ENCODE measurements at regions not wholly inside any gene's neighbourhood (a gene's known extent, or its start where the extent isn't known, plus 50 kb on each side); places are given as distances from the start of the nearest gene placed in this dataset.

DNA sequence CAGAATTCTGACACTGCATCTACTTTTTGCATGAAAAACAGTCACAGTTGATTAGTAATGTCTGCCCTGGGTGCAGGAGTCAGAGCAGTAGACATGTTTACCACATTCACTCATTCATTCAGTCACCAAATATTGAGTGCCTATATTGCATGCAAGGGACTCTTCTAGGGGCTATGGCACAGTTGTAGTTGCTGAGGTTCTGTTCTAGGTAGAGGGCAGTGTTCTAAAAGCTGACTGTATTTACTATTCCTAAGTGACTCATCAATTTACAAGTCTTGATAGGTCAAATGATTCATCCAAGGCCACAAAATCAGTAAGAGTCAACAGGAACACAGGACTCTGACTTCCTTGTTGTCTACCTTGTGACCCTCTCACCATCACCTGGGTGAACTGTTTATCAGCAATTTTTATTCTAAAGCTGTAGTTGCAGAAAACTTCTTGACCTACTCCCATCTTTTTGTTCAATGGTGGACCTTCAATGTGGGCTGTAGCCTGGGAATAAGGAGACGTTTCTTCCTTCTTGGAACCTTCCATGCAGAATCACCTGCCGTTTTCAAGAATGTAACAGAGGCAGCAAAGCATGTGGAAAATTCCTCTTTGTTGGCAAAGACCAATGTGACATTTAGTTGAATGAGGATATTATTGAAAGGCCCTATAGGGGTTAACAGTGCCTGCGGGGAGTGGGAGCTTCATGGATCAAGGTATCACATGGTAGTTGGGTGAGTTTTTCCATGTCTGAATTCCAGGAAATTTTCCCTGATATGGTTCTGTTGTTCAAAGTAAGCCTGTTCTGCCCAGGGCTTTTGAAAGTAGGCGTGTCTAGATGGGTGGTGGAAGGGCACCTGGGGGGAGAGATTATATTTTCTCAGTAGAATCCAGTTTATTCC, 223.2 kb downstream of the KTN1 start:
- Histone ChIP-seq H3K9ac (ENCODE audit: low read depth in 1 of 2, low read length in 2 of 2) (no peak overlapping the region), H3K36me3 (ENCODE audit: control insufficient read depth in 2 of 2, insufficient read depth in 2 of 2, low read length in 2 of 2) (no peaks in the 10 kb centered on the region), H3K27ac (ENCODE audit: low read depth in 2 of 2, low read length in 2 of 2) (peak overlapping the region; percentile 49 to 70), H3K4me1 (ENCODE audit: control insufficient read depth in 2 of 2, insufficient read depth in 2 of 2, low read length in 2 of 2) (peaks cover 12 to 33% of the 10 kb centered on the region in 2 donors), H3K27me3 (ENCODE audit: control insufficient read depth in 2 of 2, insufficient read depth in 2 of 2, low read length in 2 of 2) (no peaks in the 10 kb centered on the region), H3K4me3 (ENCODE audit: low read length in 2 of 2) (no peak overlapping the region), H3K9me3 (ENCODE audit: control insufficient read depth in 2 of 2, low read length in 2 of 2) (no peaks in the 10 kb centered on the region)

DNA sequence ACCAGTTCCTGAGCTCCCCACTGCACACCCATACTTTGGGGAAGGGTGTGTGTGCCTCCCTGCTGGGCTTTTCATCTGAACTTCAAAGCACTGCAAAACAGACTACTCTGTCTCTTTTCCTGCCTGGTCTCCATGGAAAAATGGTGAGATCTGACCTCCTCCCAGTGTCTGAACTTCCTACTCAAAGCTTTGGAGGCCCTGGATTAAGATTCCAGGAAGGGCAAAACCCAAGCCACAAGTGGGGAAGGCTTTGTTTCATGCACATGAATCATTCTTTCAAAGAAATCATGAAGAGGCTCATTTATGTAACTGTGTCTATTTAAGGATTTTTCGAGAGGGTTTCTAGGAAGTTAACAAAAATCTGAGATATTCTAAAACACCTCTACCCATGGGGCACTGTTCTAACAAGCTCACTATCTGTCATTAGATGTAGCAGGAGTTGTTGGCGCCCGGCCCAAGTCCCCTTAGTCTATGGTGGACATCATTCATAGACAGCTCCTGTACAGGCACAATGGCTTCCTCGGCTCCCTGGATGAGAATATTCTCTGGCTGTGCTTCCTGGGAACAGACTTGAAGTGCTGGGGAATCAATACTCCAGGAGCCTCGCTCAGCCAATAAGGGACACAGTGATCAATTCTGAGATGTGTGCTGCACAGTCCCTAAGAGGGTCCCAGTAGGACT, 224.0 kb downstream of the KTN1 start:
- no peaks in the 10 kb centered on the region for H3K27me3 ChIP-seq (ENCODE audit: control insufficient read depth in 2 of 2, insufficient read depth in 2 of 2, low read length in 2 of 2)
- peaks cover 12 to 33% of the 10 kb centered on the region in 2 donors for H3K4me1 ChIP-seq (ENCODE audit: control insufficient read depth in 2 of 2, insufficient read depth in 2 of 2, low read length in 2 of 2)
- H3K4me3 ChIP-seq (ENCODE audit: low read length in 2 of 2): no peak overlapping the region
- H3K9ac ChIP-seq (ENCODE audit: low read depth in 1 of 2, low read length in 2 of 2): no peak overlapping the region
- H3K27ac ChIP-seq (ENCODE audit: low read depth in 2 of 2, low read length in 2 of 2): peak overlapping the region; percentile 49 to 70
- H3K36me3 ChIP-seq (ENCODE audit: control insufficient read depth in 2 of 2, insufficient read depth in 2 of 2, low read length in 2 of 2): no peaks in the 10 kb centered on the region
- H3K9me3 ChIP-seq (ENCODE audit: control insufficient read depth in 2 of 2, low read length in 2 of 2): no peaks in the 10 kb centered on the region

DNA sequence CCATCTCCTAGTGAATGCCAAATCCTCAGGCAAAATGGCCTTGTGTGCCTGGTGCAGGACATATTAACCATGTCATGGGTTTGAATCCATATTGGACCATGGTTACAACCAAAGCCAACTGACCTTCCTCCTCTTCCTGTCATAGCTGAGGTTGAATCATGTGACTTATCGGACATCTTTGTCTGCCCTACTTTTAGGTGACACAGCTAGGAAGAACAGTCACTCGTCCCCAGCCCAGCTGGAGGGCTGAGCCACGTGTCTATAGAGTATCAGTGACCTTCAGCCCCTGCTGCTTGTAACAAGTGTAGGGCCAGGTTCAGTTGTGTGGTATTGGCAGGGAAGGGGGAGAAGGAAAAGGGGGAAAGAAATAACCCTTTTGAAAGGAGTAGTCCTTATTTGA, 225.2 kb downstream of the KTN1 start:
- H3K27ac ChIP-seq (ENCODE audit: low read depth in 2 of 2, low read length in 2 of 2): no peak overlapping the region

DNA sequence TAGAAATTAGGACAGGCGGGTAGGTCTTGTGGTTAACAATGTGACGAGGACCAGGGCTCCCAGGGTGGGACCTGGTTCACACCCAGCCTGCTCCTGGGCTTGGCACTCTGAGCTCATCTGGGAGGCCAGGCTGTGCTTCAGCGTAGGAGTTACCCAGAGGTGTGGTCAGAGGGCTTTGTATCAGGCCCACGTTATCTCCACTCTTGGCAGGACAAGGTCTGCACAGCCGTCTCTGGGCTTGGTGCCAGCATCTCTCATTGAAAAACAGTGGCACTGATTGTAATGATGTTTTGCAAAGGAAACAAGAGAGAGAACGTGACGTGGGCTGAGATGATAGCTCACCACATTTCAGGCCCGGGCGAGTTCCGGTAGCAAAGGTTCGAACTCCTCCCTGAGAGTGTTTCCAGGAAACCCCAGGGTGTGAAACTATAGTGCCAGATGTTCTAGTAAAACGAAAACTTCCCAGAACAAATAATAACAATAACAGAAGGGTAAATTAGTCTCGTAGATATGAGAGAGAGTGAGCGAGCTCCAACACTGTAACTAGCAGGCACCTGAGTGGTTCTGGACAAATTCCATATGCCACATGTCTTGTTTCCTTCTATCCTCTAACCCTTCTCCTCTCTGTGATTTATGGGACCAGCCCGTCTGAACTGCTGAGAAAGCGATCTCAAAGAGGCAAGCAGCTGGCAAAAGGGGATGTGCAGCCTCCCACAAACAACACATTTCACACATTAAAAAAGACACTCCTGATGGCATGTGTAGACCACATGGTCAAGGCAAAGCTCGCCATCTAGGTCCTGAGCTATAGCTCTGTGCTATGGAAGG, 227.3 kb downstream of the KTN1 start:
- H3K36me3 ChIP-seq (ENCODE audit: control insufficient read depth in 2 of 2, insufficient read depth in 2 of 2, low read length in 2 of 2): no peaks in the 10 kb centered on the region
- H3K4me3 ChIP-seq (ENCODE audit: low read length in 2 of 2): peak overlapping the region; percentile 46 to 57
- no peaks in the 10 kb centered on the region for H3K27me3 ChIP-seq (ENCODE audit: control insufficient read depth in 2 of 2, insufficient read depth in 2 of 2, low read length in 2 of 2)
- H3K9ac ChIP-seq (ENCODE audit: low read depth in 1 of 2, low read length in 2 of 2): peak overlapping the region; percentile 68 to 77
- H3K9me3 ChIP-seq (ENCODE audit: control insufficient read depth in 2 of 2, low read length in 2 of 2): no peaks in the 10 kb centered on the region
- H3K27ac ChIP-seq (ENCODE audit: low read depth in 2 of 2, low read length in 2 of 2): peak overlapping the region; percentile 88 to 95
- peaks cover 12 to 33% of the 10 kb centered on the region in 2 donors for H3K4me1 ChIP-seq (ENCODE audit: control insufficient read depth in 2 of 2, insufficient read depth in 2 of 2, low read length in 2 of 2)

More for the DNA sequence above, 225.2 kb downstream of the KTN1 start:
- peaks cover 12 to 33% of the 10 kb centered on the region in 2 donors for H3K4me1 ChIP-seq (ENCODE audit: control insufficient read depth in 2 of 2, insufficient read depth in 2 of 2, low read length in 2 of 2)
- H3K9me3 ChIP-seq (ENCODE audit: control insufficient read depth in 2 of 2, low read length in 2 of 2): no peaks in the 10 kb centered on the region
- H3K9ac ChIP-seq (ENCODE audit: low read depth in 1 of 2, low read length in 2 of 2): no peak overlapping the region
- no peaks in the 10 kb centered on the region for H3K27me3 ChIP-seq (ENCODE audit: control insufficient read depth in 2 of 2, insufficient read depth in 2 of 2, low read length in 2 of 2)
- no peaks in the 10 kb centered on the region for H3K36me3 ChIP-seq (ENCODE audit: control insufficient read depth in 2 of 2, insufficient read depth in 2 of 2, low read length in 2 of 2)
- no peak overlapping the region for H3K4me3 ChIP-seq (ENCODE audit: low read length in 2 of 2)

DNA sequence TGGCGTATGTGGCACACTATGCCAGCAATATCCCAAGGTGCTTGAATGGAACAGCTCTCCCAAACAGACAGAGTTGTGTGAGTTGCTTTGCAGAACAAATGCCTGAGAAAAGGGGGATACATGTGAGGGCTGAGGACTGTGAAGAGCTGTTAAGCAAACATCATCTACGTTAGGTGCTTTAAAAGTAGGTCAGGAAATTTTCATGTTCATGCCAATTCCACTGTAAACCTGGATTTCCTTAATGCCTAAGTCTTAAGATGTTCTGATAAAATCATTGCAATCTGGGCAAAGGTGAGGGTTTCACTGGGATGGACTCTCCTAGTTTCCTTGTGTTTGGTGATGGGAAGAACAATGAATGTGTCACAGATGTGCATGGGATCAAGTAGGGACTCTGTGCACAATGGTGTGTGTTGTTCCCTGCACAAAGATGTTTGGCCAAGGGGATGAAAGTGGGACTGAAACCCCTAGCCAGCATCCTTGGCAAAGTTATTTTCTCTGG, 227.9 kb downstream of the KTN1 start:
- H3K27ac ChIP-seq (ENCODE audit: low read depth in 2 of 2, low read length in 2 of 2): peak overlapping the region; percentile 88 to 95
- H3K9me3 ChIP-seq (ENCODE audit: control insufficient read depth in 2 of 2, low read length in 2 of 2): no peaks in the 10 kb centered on the region
- H3K4me1 ChIP-seq (ENCODE audit: control insufficient read depth in 2 of 2, insufficient read depth in 2 of 2, low read length in 2 of 2): peaks cover 12 to 30% of the 10 kb centered on the region in 2 donors
- H3K4me3 ChIP-seq (ENCODE audit: low read length in 2 of 2): peak overlapping the region; percentile 46 to 57
- no peaks in the 10 kb centered on the region for H3K27me3 ChIP-seq (ENCODE audit: control insufficient read depth in 2 of 2, insufficient read depth in 2 of 2, low read length in 2 of 2)
- peak overlapping the region; percentile 60 to 63 for H3K9ac ChIP-seq (ENCODE audit: low read depth in 1 of 2, low read length in 2 of 2)
- no peaks in the 10 kb centered on the region for H3K36me3 ChIP-seq (ENCODE audit: control insufficient read depth in 2 of 2, insufficient read depth in 2 of 2, low read length in 2 of 2)

DNA sequence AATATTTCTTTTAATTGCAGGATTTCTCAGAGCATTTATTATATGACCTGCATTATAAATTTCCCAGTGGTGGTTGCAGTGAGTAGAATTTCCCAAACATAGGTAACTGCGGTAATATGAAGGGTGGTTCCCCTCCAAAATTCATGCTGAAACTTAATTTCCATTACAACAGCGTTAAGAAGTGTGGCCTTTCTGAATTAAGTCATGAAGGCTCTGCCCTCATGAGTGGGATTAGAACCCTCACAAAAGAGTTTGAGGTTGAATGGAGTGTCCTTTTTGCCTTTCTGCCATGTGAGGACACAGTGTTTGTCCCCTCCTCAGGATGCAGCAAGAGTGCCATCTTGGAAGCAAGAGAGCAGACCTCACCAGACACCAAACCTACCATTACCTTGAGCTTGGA, 233.6 kb downstream of the KTN1 start:
- Histone ChIP-seq H3K9me3 (ENCODE audit: control insufficient read depth in 2 of 2, low read length in 2 of 2) (no peaks in the 10 kb centered on the region), H3K36me3 (ENCODE audit: control insufficient read depth in 2 of 2, insufficient read depth in 2 of 2, low read length in 2 of 2) (no peaks in the 10 kb centered on the region), H3K9ac (ENCODE audit: low read depth in 1 of 2, low read length in 2 of 2) (no peak overlapping the region), H3K27me3 (ENCODE audit: control insufficient read depth in 2 of 2, insufficient read depth in 2 of 2, low read length in 2 of 2) (no peaks in the 10 kb centered on the region), H3K27ac (ENCODE audit: low read depth in 2 of 2, low read length in 2 of 2) (no peak overlapping the region), H3K4me1 (ENCODE audit: control insufficient read depth in 2 of 2, insufficient read depth in 2 of 2, low read length in 2 of 2) (no peaks in the 10 kb centered on the region), H3K4me3 (ENCODE audit: low read length in 2 of 2) (no peak overlapping the region)

DNA sequence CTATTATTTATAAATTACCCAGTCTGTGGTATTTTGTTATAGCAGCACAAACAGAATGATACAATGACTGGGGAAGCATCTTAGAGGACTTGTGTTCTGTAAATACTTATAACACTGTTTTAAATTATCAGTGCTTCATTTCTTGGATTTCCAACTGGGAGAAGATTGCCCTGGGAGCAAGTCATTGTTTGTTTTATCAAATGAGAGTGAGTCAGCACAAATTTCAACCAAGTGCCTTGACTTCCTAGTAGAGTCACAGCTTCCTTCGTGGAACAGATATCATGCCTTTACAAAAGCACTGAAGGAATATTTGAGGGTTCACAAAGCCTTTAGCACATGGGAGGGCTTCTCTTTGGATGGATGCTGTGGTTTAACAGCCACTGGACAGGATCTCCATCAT, 234.1 kb downstream of the KTN1 start:
- H3K36me3 ChIP-seq (ENCODE audit: control insufficient read depth in 2 of 2, insufficient read depth in 2 of 2, low read length in 2 of 2): no peaks in the 10 kb centered on the region
- H3K9ac ChIP-seq (ENCODE audit: low read depth in 1 of 2, low read length in 2 of 2): no peak overlapping the region
- no peaks in the 10 kb centered on the region for H3K4me1 ChIP-seq (ENCODE audit: control insufficient read depth in 2 of 2, insufficient read depth in 2 of 2, low read length in 2 of 2)
- H3K4me3 ChIP-seq (ENCODE audit: low read length in 2 of 2): no peak overlapping the region
- no peaks in the 10 kb centered on the region for H3K9me3 ChIP-seq (ENCODE audit: control insufficient read depth in 2 of 2, low read length in 2 of 2)
- no peaks in the 10 kb centered on the region for H3K27me3 ChIP-seq (ENCODE audit: control insufficient read depth in 2 of 2, insufficient read depth in 2 of 2, low read length in 2 of 2)
- no peak overlapping the region for H3K27ac ChIP-seq (ENCODE audit: low read depth in 2 of 2, low read length in 2 of 2)

DNA sequence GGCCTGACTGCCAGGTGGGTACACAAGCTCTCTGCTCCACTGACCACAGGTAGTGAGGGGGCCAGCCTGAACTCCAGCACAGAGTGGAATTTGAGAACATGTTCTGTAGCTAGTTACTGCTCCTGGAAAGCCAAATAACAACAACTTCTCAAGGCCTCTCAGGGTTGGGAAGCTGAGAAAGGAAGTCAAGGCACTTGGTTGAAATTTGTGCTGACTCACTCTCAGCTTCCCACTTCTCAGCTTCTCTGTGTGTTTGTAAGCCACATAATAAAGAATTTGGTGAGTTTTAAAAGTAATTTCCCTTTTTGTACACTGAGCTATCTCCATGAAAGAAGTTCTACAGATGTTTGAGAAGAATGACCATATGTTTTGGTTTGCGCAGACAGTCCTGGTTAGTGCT, 234.9 kb downstream of the KTN1 start:
- Histone ChIP-seq H3K4me3 (ENCODE audit: low read length in 2 of 2) (no peak overlapping the region), H3K9me3 (ENCODE audit: control insufficient read depth in 2 of 2, low read length in 2 of 2) (no peaks in the 10 kb centered on the region), H3K4me1 (ENCODE audit: control insufficient read depth in 2 of 2, insufficient read depth in 2 of 2, low read length in 2 of 2) (no peaks in the 10 kb centered on the region), H3K9ac (ENCODE audit: low read depth in 1 of 2, low read length in 2 of 2) (no peak overlapping the region), H3K27me3 (ENCODE audit: control insufficient read depth in 2 of 2, insufficient read depth in 2 of 2, low read length in 2 of 2) (no peaks in the 10 kb centered on the region), H3K27ac (ENCODE audit: low read depth in 2 of 2, low read length in 2 of 2) (peak overlapping the region in 1 of 2 donors; percentile 46), H3K36me3 (ENCODE audit: control insufficient read depth in 2 of 2, insufficient read depth in 2 of 2, low read length in 2 of 2) (no peaks in the 10 kb centered on the region)

DNA sequence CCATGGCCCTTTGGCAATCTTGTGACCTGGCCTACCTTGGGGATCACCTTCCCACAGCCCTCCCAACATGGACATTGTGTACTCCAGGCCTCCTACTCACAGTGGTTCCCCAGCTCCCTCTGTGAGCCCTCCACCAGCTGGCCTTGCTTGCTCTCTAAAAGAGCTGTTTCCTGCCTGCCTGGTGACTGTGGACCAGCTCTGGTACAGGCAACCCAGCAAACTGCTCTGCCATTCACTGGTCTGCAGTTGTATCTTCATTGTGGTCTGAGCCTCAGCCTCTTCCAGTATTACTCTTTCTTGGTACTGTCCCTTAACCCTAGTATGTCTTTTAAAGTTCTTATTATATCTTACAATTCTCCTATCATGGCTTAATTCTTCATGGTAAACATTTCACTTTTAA, 236.2 kb downstream of the KTN1 start:
- Histone ChIP-seq H3K4me1 (ENCODE audit: control insufficient read depth in 2 of 2, insufficient read depth in 2 of 2, low read length in 2 of 2) (no peaks in the 10 kb centered on the region), H3K4me3 (ENCODE audit: low read length in 2 of 2) (no peak overlapping the region), H3K9me3 (ENCODE audit: control insufficient read depth in 2 of 2, low read length in 2 of 2) (no peaks in the 10 kb centered on the region), H3K9ac (ENCODE audit: low read depth in 1 of 2, low read length in 2 of 2) (no peak overlapping the region), H3K27ac (ENCODE audit: low read depth in 2 of 2, low read length in 2 of 2) (no peak overlapping the region), H3K27me3 (ENCODE audit: control insufficient read depth in 2 of 2, insufficient read depth in 2 of 2, low read length in 2 of 2) (no peaks in the 10 kb centered on the region), H3K36me3 (ENCODE audit: control insufficient read depth in 2 of 2, insufficient read depth in 2 of 2, low read length in 2 of 2) (no peaks in the 10 kb centered on the region)
